ENCODE measurements at regions not wholly inside any gene's neighbourhood (a gene's known extent, or its start where the extent isn't known, plus 50 kb on each side); places are given as distances from the start of the nearest gene placed in this dataset.
"Not testable (repeated sequence)": the region's sequence is repeated elsewhere in the genome, so short reads cannot be mapped to it uniquely, and the experiment has no call there.

- DNase-seq, result no peak
These were observed 197.9 kb downstream of the CDCA7 start for GRCh38 chr2:173552531-173552930.

GRCh38 chr2:173553593-173553992 lies 198.9 kb downstream of the CDCA7 start:
- DNase-seq, result no peak

- DNase-seq, result no peak
These were observed 201.2 kb downstream of the CDCA7 start for GRCh38 chr2:173555833-173556232.

GRCh38 chr2:173556816-173557215 lies 202.1 kb downstream of the CDCA7 start:
- DNase-seq, result no peak

GRCh38 chr2:173557497-173557896 lies 202.8 kb downstream of the CDCA7 start:
- DNase-seq, result no peak

GRCh38 chr2:173567493-173567892 lies 212.8 kb downstream of the CDCA7 start:
- no peak for DNase-seq

- no peak for DNase-seq
These were observed 213.4 kb downstream of the CDCA7 start for GRCh38 chr2:173568054-173568453.

GRCh38 chr2:173571021-173571821 lies 216.5 kb downstream of the CDCA7 start:
- DNase-seq, result no peak

- DNase-seq, result no peak
These were observed 217.4 kb downstream of the CDCA7 start for GRCh38 chr2:173571887-173572680.

- no peak for DNase-seq
These were observed 218.2 kb downstream of the CDCA7 start for GRCh38 chr2:173572848-173573247.

- not testable (repeated sequence) for DNase-seq
These were observed 219.1 kb downstream of the CDCA7 start for GRCh38 chr2:173573782-173574181.

- DNase-seq, result no peak
These were observed 219.8 kb downstream of the CDCA7 start for GRCh38 chr2:173574324-173575112.

GRCh38 chr2:173578404-173579107 lies 223.9 kb downstream of the CDCA7 start:
- DNase-seq, result no peak

- no peak for DNase-seq
These were observed 225.7 kb downstream of the CDCA7 start for GRCh38 chr2:173580351-173580750.

- DNase-seq, result no peak
These were observed 226.3 kb downstream of the CDCA7 start for GRCh38 chr2:173580956-173581355.

GRCh38 chr2:173583196-173583595 lies 228.5 kb downstream of the CDCA7 start:
- no peak for DNase-seq

GRCh38 chr2:173584000-173584399 lies 229.3 kb downstream of the CDCA7 start:
- DNase-seq, result no peak

GRCh38 chr2:173584676-173585458 lies 230.2 kb downstream of the CDCA7 start:
- DNase-seq, result no peak

GRCh38 chr2:173588931-173589369 lies 234.3 kb downstream of the CDCA7 start:
- DNase-seq, result no peak

GRCh38 chr2:173589604-173590275 lies 235.1 kb downstream of the CDCA7 start:
- no peak for DNase-seq

GRCh38 chr2:173590276-173590861 lies 235.7 kb downstream of the CDCA7 start:
- no peak for DNase-seq
